ENCODE measurements at regions not wholly inside any gene's neighbourhood (a gene's known extent, or its start where the extent isn't known, plus 50 kb on each side); places are given as distances from the start of the nearest gene placed in this dataset.

DNA sequence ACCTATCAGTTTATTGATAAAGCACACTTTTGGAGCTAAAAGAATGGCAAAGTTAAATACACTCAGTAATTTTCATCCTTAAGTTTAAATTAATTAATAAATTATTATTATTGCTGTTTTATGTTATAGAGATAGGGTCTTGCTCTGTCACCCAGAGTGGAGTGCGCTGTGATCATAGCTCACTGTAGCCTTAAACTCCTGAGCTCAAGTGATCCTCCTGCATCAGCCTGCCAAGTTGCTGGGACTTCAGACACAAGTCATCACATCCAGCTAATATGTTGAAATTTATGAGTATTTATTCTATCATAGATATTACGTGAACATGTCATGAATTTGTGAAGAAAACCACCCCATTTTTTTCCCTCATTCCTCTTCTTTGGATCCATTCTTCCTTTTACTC is 64.2 kb downstream of the GJA1 start:
- DNase-seq: no peak

DNA sequence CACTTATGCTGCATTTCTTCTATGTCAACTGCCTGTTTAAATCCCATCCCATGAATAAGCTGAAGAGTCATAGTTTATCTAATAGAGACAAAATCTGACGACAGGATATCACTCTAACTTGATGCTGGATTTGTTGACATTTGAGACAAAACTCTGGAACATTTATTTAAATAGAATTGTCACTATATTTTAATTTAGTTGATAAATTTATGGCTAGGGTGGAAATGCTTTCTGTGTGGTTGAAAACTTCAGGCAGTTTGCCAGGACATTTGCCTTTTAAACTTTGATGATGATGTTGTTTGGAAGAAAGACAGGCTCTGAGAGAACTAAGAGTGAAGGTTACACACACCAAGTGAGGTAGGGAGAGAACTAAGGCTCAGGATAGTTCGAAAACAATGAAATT is 68.1 kb downstream of the GJA1 start:
- DNase-seq: no peak

DNA sequence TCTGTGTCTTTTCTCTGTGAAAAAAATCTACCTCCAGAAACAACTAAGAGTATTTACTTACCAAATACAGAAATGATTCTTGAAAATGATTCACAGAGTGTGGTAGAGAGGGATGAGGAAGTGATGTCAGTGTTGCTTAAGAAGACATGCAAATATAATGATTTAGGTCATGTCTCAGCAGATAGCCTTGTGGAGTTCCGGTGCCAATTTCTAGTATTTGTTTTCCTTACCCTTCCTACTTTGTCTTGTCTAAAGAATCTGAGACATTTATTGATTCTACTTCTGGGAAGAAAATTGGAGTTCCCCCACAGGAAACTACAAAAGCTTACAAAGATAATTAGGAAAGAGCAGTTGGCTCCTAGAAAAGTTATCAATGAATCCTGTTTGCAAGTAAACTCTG is 68.8 kb downstream of the GJA1 start:
- DNase-seq: no peak

DNA sequence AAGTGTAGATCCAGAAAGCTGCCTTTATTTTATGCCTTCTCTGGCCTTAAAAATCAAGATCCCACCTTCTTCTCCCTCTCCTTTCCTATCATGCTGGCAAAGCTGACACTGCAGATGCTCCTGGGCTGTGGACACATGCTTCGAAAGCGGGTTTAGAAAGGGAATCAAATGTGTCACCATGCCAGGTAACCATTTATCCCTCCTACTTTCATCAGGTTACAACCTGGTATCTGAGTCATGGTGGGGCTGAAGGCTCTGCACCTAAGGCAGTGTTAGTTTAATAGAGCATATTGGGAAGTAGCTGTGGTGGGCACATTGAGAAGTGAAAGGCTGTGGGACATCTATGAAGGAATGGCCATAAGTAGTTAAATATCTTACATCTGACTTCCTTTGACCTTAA is 69.8 kb downstream of the GJA1 start:
- no peak for DNase-seq

DNA sequence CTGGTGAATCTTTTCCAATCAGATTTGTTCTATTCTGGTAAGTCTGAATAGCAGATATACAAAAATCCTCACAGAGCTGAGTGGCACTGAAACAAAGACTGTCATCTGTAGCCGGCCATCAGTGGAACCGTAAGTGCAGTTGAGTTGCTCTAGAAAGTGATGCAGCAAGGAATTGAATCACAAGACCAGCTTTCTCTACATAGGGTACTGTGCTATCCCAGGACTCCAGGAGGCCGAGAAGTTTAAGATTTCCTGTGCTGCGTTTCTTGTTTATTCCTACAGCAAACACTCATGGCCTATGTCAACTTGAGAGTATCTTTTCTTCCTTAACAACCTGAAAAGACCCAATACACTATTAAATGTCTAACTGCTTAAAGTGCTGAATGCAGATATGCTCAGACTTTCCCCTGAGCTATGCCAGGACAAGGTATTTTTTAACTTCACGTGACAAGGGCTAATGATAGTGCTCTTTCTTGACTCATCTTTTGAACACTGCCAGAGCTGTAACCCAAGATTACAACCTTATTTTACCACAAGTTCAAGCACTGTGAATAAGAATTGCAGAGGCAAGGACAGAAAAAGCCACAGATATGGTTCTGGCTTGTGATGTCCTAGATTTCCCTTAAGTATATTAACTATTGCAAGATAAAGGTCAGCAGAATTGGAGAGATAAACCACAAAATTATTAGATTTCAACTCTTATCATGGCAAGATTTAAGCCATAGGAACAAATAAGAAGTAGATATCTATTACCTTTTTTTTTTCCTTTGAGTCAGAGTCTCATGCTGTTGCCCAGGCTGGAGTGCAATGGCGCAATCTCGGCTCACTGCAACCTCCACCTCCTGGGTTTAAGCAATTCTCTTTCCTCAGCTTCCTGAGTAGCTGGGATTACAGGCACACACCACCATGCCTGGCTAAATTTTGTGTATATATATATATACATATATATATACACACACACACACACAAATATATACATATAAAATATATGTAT is 71.6 kb downstream of the GJA1 start:
- no peak for DNase-seq

DNA sequence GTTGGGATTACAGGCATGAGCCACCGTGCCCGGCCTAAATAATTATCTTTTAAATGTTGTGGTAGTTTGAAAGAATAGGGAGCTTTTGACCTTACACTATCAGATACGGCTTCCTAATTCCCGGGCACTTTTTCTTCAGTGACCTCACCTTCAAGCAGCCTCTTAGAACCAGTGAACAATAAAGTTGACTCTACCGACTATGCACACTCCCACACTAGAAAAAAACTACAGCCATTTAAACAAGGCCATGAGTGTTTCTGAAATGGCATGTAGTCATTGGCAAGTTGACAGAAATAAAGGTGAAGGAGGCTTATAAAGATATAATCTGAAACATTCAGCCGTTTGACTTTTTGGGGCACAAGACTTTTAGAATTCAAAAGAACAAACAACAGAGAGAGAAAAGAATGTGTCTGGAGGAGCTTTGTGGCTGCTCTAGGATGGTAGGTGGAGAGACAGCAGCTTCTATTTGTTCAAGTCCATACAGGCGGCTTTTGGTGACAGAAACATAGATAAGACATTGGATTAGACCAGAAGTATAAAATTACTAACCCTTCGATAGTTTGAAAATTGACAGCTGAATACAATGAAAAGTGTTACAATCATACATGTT is 75.2 kb downstream of the GJA1 start:
- DNase-seq: no peak

DNA sequence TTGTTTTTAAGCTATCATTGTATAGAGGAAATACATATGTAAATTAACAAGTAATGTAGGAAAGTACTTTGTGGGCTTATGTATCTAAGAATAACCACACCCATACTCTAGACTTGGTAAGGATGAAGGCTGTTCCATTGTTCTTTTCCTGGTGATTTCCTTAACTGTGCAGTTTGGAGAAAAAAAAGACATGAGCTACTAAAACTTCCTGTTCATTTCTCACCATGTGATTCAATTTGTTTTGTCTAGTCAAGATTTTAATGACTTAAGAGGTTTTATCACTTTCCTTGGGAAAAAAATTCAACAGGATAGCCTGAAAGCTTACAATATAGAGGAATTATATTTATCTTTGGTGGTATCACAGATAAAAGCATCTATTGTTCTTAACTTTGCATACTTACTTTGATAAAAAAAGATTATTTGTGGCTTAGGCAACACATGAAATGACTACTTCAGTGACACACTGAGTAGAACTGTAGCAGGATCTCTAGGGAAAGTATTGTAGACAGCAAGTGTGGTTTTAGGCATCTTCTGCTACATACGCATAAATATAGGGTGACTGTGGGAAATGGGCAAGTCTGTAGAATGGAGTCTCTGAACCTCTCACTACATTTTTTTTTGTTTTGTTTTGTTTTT is 80.3 kb downstream of the GJA1 start:
- DNase-seq: no peak

DNA sequence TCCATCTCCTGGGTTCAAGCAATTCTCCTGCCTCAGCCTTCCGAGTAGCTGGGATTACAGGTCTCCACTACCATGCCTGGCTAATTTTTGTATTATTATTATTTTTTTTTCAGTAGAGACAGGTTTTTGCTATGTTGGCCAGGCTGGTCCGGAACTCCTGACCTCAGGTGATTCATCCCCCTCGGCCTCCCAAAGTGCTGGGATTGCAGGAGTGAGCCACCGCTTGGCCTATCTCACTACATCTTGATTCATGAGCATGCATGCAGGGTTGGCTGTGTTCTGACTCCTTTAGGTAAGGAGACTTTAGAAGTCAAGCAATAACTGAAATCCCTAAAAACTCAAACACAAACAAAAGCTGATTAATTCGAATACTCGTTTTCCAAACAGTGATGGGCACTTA is 80.9 kb downstream of the GJA1 start:
- DNase-seq: no peak

DNA sequence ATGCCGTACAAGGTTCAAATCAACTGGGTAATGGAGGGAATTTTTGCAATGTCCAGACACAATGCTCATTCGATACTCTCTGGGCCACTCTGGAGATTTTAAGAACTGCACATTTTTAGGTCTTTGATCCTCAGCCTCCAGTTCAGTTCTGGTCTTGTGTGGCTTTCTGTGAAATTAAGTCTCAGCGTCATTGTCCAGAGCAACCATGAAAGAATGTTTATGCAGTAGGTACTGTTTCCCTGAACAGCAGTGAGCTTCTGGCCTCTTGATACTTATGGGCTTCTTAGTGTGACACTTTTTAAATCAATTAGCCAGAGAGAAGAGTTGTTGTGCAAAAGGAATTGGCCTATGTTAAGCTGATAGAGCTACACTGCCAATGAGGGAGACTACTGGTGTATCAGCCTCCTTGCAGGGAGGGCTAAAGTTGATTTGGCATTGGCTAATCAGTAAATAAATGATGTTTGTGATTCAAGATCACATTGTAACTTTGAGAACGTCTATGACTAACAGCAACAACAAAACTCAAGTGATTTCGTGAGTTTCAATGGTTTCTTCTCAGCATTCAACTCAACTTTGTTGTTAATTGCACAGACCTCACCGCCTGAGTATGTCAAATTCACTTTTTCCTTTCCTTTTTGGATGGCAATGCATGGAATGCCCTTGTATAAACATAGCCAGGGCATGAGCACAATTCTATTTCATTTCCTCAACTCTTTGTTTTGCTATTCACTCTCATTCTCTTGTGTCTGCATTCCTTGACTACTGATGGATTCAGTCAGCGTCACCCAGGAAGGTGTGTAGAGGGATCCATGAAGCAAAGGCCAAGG is 85.1 kb downstream of the GJA1 start:
- no peak for DNase-seq

DNA sequence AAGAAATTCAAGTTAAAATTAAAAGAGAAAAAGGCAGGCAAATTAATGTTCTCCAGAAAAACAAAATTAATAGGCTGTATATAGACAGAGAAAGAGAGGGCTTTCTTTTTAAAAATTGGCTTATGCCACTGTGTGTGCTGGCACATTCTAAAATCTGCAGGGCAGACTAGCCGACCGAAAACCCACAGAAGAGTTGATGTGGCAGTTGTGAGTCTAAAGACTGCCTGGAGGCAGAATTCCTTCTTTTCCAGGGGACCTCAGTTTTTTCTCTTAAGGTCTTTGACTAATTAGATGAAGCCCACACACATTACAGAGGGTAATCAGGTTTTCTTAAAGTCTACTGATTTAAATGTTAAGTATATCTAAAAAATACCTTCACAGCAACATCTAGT is 85.7 kb downstream of the GJA1 start:
- no peak for DNase-seq

DNA sequence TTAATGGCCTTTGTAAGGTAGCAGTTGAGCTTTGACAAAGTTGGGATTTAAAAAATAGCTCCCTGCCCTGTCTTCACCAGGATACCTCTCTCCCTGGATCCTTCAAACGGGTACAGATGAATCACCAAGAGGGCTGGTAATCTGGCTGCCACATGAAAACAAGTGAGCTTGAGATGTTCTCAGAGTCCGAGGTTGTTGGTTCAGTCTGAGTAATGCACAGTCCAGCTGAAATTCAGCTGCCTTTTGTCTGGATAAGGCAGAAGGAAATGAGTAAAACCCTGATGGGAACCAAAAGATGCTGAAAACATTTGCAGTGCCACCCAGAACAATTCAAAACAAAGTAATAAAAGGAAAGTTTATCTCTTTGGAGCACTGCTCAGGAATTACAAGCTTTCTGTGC is 86.8 kb downstream of the GJA1 start:
- no peak for DNase-seq

DNA sequence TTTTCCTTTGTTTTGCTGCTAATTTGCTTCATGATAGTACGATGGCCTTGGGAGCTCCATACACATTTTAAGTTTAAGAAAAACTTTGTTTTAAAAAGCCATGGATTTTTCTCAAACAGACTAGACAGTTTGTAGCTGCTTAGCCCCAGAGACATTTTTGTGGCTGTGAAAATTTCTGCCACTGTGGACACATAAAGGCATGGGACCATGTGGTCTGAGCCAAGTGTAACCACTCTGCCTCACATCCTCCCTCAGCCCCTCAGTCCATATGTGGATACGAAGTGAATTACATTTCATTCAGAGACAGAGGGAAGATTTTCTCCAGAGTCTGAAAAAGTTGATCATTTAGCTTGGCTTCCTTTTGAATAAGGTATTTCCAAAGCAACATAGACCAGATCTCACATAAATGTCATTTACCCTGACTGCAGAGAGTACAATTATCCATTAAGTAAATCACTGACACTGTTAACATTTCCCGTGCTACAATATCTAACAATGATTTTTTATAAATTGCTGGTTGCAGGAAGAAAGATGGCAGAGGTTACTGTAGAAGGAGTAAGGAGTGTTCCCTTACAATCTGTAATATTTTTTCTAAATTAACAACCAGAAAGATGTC is 87.4 kb downstream of the GJA1 start:
- no peak for DNase-seq

DNA sequence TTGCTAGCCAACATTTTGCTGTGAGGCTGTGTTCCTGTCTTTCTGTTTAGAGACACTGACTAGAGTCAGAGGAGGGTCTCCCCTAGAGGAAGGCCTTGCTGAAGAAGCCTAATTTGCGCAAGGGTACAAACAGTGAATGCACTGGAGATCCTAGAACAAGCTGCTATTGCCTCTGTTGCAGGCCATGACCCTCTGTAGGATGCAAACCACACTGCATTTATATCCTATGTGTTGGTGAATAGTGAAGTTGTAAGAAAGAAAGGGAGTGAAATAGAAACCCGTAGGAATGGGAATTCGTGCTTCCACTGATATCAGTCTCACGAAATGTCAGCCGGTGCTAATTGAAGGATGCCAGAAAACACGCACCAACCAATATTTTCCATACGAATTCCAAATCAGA is 88.2 kb downstream of the GJA1 start:
- no peak for DNase-seq

DNA sequence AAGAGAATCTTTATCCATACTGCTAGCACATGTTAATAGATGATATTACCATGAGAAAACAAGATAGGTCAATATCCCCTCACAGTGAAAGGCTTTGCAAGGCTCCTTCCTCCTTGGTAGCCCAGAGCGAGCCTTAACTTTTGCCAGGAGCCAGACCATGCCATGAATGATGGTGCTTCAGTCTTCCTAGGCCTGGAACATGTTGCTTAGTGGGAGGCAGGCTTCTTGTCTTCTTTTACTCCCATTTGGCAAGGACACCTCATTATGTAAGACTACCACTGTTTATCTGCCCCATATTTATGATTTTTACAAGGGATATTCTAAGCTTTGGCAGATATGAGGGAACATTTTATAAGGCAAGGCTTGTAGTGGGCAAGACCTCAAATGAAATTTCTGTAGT is 90.8 kb downstream of the GJA1 start:
- no peak for DNase-seq

DNA sequence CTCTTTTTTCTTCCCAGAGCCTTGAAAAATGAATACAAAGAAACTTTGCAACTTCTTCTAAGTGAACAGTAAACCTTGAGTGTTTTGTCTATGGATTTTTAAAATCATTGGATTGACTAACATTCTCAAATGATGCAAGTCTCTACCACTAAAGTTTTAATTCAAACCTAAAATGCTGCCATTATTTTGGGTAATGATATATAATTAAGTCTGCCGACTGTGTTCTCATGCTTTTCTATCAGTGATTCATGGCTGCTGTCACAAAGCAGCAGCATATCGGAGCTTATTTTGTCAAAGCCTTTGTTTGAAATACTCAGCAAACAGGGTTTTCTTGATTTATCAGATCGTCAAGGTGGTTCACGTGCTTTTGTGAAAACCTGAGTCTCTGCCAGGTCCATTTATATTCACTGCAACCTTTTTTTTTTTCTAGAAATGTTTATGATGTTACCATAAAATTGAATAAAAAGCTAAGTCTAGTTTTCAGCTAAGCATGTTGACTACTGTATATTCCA is 96.3 kb downstream of the GJA1 start:
- no peak for DNase-seq

DNA sequence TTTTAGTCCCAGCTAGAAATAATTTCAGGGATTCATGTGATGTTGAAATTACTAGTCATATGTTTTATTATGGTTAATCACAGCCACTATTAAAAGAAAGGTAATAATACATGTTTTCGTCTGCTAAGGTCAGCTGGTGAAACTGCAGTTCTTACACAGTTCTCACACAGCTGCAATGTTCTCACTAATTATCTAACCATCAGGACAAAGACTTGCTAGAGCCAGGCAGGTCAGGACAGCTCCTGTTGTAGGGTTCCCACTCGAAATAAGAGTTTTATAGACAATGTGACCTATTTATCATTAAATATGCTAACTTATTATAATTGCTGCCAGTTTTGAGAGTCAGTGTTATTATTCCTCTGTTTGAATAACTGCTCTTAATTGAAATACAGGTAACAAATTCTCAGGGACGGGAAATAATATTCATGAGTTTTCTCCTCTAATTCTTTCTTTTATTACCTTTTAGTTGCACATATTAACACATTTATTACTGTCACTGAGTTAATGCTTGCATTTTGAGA is 97.9 kb downstream of the GJA1 start:
- no peak for DNase-seq

DNA sequence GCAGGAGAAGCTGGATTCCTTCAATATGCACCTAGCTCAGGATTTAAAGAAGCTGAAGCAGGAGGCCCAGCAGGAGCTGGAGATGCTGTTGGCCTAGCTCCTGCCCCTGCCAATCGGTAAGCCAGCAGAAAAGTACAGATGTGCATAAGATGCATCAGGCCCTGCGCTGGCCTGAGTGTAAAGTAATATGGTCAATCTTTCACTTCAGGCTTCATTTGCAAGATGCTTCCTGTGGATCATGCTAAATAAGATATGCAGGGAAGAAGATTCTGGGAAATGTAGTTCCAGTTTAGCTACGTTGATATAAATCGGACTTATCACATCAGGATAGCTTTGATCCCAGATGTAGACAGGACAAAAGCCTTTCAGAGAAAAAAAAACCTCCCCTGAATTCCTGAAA is 100.3 kb downstream of the GJA1 start:
- DNase-seq: no peak

DNA sequence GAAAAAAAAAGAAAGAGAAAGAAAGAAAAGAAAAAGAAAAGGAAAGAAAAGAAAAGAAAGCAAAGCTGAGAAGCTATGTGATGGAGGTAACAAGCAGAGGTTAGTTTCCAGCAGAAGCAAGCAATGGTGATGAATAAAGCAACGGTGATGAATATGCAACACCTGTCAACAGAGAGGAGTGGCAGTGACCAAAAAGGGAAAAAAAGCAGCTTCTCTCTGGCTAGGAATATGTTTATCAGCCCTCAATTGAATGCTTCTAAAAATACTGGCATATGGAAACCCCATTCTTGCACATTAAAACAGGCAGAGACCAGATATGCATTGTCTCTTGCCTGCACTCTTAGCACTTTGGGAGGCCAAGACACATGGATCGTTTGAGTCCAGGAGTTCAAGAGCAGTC is 100.9 kb downstream of the GJA1 start:
- DNase-seq: no peak

DNA sequence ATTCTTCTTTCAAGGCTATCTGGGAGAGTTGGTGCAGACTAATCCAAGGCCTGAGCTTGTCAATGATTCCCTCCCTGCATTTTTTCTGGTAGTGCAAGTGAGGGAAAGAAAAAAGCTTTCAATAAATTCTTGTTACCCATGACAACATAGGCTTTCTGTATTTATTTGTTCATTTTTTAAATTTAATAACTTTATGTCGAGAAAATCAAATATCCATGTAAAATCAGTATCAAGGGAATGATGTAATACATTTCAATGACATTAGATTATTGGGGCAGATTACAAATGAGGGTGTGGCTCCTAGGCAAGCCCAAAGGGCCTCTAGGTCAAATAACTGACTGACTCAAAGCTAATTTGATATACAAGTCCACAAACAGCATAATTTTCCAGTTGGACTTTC is 104.0 kb downstream of the GJA1 start:
- no peak for DNase-seq

DNA sequence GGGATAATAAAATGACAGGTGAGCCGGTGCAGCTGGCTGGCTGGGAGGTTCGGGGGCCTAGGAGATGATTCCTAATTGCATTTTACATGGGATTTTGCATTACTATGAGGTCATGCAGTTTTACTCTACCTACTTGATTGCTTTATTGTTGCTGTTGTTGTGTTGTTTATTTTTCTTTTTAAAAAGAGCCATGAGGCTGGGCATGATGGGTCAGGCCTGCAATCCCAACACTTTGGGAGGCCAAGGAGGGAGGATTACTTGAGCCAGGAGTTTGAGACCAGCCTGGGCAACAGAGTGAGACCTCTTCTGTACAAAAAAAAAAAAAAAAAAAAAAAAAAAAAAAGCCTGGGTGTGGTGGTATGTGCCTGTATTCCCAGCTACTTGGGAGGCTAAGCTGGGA is 104.8 kb downstream of the GJA1 start:
- DNase-seq: no peak

DNA sequence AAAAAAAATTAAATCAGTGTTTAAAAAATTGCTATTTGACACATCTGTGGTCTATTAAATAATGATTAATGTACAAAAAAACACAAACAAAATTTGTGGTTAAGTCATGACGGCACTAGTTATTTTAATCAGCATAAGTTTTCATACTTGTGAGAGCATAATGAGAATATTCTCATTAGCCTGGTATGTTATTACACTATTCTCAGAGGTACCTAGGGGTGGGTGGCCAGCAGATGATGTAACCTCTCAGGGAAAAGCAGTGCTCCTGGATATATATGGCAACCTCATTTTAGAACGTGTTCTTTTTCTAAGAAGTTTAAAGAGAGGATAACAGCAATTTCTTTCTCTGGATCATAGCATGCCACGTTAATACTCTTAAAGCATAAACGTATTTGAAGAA is 109.2 kb downstream of the GJA1 start:
- no peak for DNase-seq

DNA sequence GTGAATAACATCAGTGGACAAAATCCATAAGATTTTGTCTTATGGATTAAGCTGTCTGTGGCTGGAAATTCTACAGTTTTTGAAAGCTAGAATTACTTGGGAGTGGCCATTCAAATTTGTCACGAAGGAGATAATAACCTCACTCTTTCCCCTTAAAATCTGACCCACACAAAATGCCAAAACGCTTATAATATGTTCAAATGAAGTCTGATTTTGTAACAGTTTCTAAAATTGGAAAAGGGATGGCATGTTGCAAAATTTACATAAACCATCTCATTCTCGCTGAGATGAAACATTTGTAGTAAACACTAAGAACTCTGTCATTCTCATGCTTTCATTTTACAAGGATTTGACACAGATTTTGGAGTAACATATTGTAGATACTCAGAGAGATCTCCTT is 112.7 kb downstream of the GJA1 start:
- DNase-seq: no peak

All from CD4-positive, alpha-beta T cell treated with Interleukin-10 for 1 hour (primary cell).